WTC11 (cell line): ENCODE measurements at regions not wholly inside any gene's neighbourhood (a gene's known extent, or its start where the extent isn't known, plus 50 kb on each side); places are given as distances from the start of the nearest gene placed in this dataset.

Experiments used
- ATAC-seq: fragments of 200-7000 bp; cut with Tn5 transposase; 2 replicates; pipeline ENCODE4 v1.10.0; 2021; ENCODE audit warnings: mild to moderate bottlenecking, moderate library complexity
- CTCF ChIA-PET: fragments of 300-600 bp; sonication (Branson Sonifier 250); formaldehyde crosslinking; loops from one replicate; lab custom pipeline; 2021; ENCODE audit warnings: antibody characterized with exemption; lab: Charles Lee
- POLR2A ChIA-PET: fragments of 350-600 bp; sonication (Branson Sonifier 250); formaldehyde crosslinking; loops from one replicate; lab custom pipeline; 2021; ENCODE audit warnings: antibody characterized with exemption; lab: Charles Lee
- DNase-seq: peaks from one replicate; pipeline ENCODE4 v3.0.0; 2021; ENCODE audit warnings: low spot score
- H3K27ac Mint-ChIP-seq: 2 replicates; pipeline ENCODE4 v1.8.0; 2021; ENCODE audit warnings: mixed read lengths
- H3K27me3 Mint-ChIP-seq: 2 replicates; pipeline ENCODE4 v1.8.0; 2021; ENCODE audit warnings: low read depth, mild to moderate bottlenecking, moderate library complexity, mixed read lengths
- H3K36me3 Mint-ChIP-seq: 2 replicates; pipeline ENCODE4 v1.8.0; 2021; ENCODE audit warnings: mixed read lengths
- H3K4me1 Mint-ChIP-seq: 2 replicates; pipeline ENCODE4 v1.8.0; 2022; ENCODE audit warnings: mixed read lengths
- H3K4me3 Mint-ChIP-seq: 2 replicates; pipeline ENCODE4 v1.8.0; 2021; ENCODE audit warnings: mild to moderate bottlenecking, moderate library complexity, mixed read lengths
- H3K9me3 Mint-ChIP-seq: 2 replicates; pipeline ENCODE4 v1.8.0; 2021; ENCODE audit warnings: mixed read lengths
- ATF2 ChIP-seq: sonication (generic); formaldehyde crosslinking; IDR thresholded peaks from 2 replicates; pipeline ENCODE4 v1.8.1; 2022; ENCODE audit warnings: low read depth, missing genetic modification reagents, borderline replicate concordance
- ATF3 ChIP-seq: sonication (generic); formaldehyde crosslinking; conservative IDR thresholded peaks from 2 replicates; pipeline ENCODE4 v1.8.1; 2022; ENCODE audit warnings: mild to moderate bottlenecking, missing genetic modification reagents
- CREM ChIP-seq: sonication (generic); formaldehyde crosslinking; IDR thresholded peaks from 2 replicates; pipeline ENCODE4 v1.8.1; 2022; ENCODE audit warnings: mild to moderate bottlenecking, missing genetic modification reagents, moderate library complexity
- EMX1 ChIP-seq: fragments of 250-450 bp; sonication (Bioruptor Pico); IDR thresholded peaks from 2 replicates; pipeline ENCODE4 v1.8.0; 2021; ENCODE audit warnings: mild to moderate bottlenecking
- FOXK1 ChIP-seq: sonication (generic); formaldehyde crosslinking; IDR thresholded peaks from 2 replicates; pipeline ENCODE4 v1.8.0; 2022; ENCODE audit warnings: mild to moderate bottlenecking, moderate library complexity, missing genetic modification reagents
- GTF2I ChIP-seq: fragments of 250-450 bp; sonication (Bioruptor Pico); conservative IDR thresholded peaks from 2 replicates; pipeline ENCODE4 v1.4.0; 2021; ENCODE audit warnings: mild to moderate bottlenecking
- IRF2 ChIP-seq: sonication (generic); formaldehyde crosslinking; IDR thresholded peaks from 2 replicates; pipeline ENCODE4 v1.8.0; 2022; ENCODE audit warnings: low read depth, missing genetic modification reagents, borderline replicate concordance
- KAT7 ChIP-seq: sonication (generic); formaldehyde crosslinking; IDR thresholded peaks from 2 replicates; pipeline ENCODE4 v1.8.1; 2023; ENCODE audit warnings: missing genetic modification reagents, mild to moderate bottlenecking, borderline replicate concordance
- RELA ChIP-seq: sonication (generic); formaldehyde crosslinking; IDR thresholded peaks from 2 replicates; pipeline ENCODE4 v1.8.1; 2022; ENCODE audit warnings: missing genetic modification reagents, mild to moderate bottlenecking, borderline replicate concordance
- RORB ChIP-seq: fragments of 250-450 bp; sonication (Bioruptor Pico); IDR thresholded peaks from 2 replicates; pipeline ENCODE4 v1.9.0; 2021; ENCODE audit warnings: mild to moderate bottlenecking
- TCF7 ChIP-seq: sonication (generic); formaldehyde crosslinking; IDR thresholded peaks from 2 replicates; pipeline ENCODE4 v1.8.0; 2022; ENCODE audit warnings: mild to moderate bottlenecking, low read depth, missing genetic modification reagents, moderate library complexity
- USF2 ChIP-seq: sonication (generic); formaldehyde crosslinking; IDR thresholded peaks from 2 replicates; pipeline ENCODE4 v1.8.1; 2023; ENCODE audit warnings: mild to moderate bottlenecking, missing genetic modification reagents, moderate library complexity
- ZMAT4 ChIP-seq: fragments of 250-450 bp; sonication (Bioruptor Pico); IDR thresholded peaks from 2 replicates; pipeline ENCODE4 v1.9.0; 2021; ENCODE audit warnings: mild to moderate bottlenecking
- ZNF232 ChIP-seq: sonication (generic); formaldehyde crosslinking; IDR thresholded peaks from 2 replicates; pipeline ENCODE4 v1.8.0; 2022; ENCODE audit warnings: mild to moderate bottlenecking, missing genetic modification reagents
- ZNF281 ChIP-seq: sonication (generic); formaldehyde crosslinking; IDR thresholded peaks from 2 replicates; pipeline ENCODE4 v1.8.0; 2023; ENCODE audit warnings: mild to moderate bottlenecking, missing genetic modification reagents
- TF ChIP-seq, protein P1 (sequence below): sonication (generic); formaldehyde crosslinking; IDR thresholded peaks from 2 replicates; pipeline ENCODE4 v1.8.0; 2022; ENCODE audit warnings: missing genetic modification reagents
- TF ChIP-seq, protein P2 (sequence below): fragments of 250-450 bp; sonication (Bioruptor Pico); IDR thresholded peaks from 2 replicates; pipeline ENCODE4 v2.1.2; 2022; ENCODE audit warnings: mild to moderate bottlenecking, moderate library complexity

DNA sequence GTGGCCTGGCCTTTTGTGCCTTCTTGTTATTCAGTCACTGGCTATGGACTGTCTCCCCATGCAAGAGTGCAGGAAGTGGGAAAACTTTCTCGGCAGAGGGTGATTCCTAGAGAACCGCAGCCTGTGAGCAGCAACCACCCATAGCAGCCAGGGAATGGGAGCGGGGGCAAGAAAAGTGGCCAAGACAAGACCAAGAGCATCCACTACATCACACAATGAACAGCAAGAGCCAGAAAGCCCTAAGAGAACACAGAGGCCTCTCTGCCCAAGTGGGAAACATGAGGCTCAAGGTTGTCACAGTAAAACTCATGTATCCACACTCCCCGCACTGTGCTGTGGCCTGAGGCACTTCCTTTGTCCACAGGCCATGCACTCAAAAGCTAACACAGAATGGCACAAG lies 129.1 kb upstream of the FSTL4 start:
- ChIA-PET CTCF (no interaction called here), POLR2A (no interaction called here)
- H3K4me1 Mint-ChIP-seq: no peaks in the 10 kb centered on the region
- no peak for DNase-seq
- no peak overlapping the region for H3K27ac Mint-ChIP-seq
- no peak for ATAC-seq
- no peak overlapping the region for H3K4me3 Mint-ChIP-seq
- no peak for TF ChIP-seq EMX1 (CRISPR knock-in tag)
- no peak for TF ChIP-seq ZNF281 (CRISPR knock-in tag)
- TF ChIP-seq FOXK1 (CRISPR knock-in tag): no peak
- TF ChIP-seq ZMAT4 (CRISPR knock-in tag): no peak
- TF ChIP-seq, protein P1, sequence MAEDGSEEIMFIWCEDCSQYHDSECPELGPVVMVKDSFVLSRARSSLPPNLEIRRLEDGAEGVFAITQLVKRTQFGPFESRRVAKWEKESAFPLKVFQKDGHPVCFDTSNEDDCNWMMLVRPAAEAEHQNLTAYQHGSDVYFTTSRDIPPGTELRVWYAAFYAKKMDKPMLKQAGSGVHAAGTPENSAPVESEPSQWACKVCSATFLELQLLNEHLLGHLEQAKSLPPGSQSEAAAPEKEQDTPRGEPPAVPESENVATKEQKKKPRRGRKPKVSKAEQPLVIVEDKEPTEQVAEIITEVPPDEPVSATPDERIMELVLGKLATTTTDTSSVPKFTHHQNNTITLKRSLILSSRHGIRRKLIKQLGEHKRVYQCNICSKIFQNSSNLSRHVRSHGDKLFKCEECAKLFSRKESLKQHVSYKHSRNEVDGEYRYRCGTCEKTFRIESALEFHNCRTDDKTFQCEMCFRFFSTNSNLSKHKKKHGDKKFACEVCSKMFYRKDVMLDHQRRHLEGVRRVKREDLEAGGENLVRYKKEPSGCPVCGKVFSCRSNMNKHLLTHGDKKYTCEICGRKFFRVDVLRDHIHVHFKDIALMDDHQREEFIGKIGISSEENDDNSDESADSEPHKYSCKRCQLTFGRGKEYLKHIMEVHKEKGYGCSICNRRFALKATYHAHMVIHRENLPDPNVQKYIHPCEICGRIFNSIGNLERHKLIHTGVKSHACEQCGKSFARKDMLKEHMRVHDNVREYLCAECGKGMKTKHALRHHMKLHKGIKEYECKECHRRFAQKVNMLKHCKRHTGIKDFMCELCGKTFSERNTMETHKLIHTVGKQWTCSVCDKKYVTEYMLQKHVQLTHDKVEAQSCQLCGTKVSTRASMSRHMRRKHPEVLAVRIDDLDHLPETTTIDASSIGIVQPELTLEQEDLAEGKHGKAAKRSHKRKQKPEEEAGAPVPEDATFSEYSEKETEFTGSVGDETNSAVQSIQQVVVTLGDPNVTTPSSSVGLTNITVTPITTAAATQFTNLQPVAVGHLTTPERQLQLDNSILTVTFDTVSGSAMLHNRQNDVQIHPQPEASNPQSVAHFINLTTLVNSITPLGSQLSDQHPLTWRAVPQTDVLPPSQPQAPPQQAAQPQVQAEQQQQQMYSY (CRISPR knock-in tag): no peak
- H3K27me3 Mint-ChIP-seq: no peaks in the 10 kb centered on the region; the same call in 1 of the 2 replicates
- H3K9me3 Mint-ChIP-seq: no peaks in the 10 kb centered on the region
- no peaks in the 10 kb centered on the region for H3K36me3 Mint-ChIP-seq

DNA sequence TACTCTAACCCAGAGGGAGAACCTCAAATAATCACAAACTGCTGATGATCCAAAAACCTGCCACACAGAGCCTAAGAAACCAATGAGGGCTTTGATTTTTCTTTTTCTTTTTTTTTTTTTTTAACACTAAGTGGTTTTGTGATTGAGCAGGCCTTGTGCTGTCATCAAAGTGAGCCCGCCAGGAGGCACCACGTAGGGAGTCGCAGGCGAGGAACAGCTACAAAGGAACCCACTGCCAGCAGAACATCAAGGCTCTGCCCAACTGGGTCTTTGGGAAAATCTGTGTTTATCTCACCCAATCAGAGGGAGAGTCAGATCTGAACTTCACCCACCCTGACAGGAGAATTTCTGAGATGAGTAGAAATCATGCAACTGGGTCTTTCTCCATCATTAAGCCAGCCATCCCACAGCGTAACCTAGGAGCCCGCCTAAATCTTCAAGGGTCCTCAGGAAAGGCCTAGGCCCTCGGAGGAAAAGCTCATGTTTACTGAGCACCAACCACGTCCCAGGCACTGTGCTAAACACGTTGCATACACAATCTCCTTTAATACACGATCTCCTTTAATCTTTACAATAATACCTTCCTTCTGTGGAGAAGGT lies 126.9 kb upstream of the FSTL4 start:
- Mint-ChIP-seq H3K4me3 (no peak overlapping the region), H3K27ac (no peak overlapping the region), H3K36me3 (no peaks in the 10 kb centered on the region)
- POLR2A ChIA-PET: no interaction called here
- TF ChIP-seq ZNF232 (CRISPR knock-in tag) (no peak), RORB (no peak), CREM (CRISPR knock-in tag) (no peak), KAT7 (CRISPR knock-in tag) (no peak), TCF7 (CRISPR knock-in tag) (no peak), ATF3 (CRISPR knock-in tag) (no peak), USF2 (no peak), RELA (CRISPR knock-in tag) (no peak), GTF2I (CRISPR knock-in tag) (no peak), ATF2 (CRISPR knock-in tag) (no peak), IRF2 (CRISPR knock-in tag) (no peak)
- TF ChIP-seq, protein P2, sequence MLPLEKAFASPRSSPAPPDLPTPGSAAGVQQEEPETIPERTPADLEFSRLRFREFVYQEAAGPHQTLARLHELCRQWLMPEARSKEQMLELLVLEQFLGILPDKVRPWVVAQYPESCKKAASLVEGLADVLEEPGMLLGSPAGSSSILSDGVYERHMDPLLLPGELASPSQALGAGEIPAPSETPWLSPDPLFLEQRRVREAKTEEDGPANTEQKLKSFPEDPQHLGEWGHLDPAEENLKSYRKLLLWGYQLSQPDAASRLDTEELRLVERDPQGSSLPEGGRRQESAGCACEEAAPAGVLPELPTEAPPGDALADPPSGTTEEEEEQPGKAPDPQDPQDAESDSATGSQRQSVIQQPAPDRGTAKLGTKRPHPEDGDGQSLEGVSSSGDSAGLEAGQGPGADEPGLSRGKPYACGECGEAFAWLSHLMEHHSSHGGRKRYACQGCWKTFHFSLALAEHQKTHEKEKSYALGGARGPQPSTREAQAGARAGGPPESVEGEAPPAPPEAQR: no peak
- TF ChIP-seq, protein P1 (CRISPR knock-in tag): no peak
- TF ChIP-seq, all 79 proteins: peak for 0
- DNase-seq (no peak), ATAC-seq (no peak)
- H3K27me3 Mint-ChIP-seq: no peaks in the 10 kb centered on the region; the same call in 1 of the 2 replicates
- CTCF ChIA-PET: no interaction called here
- no peaks in the 10 kb centered on the region for H3K4me1 Mint-ChIP-seq
- peaks cover 4% of the 10 kb centered on the region for H3K9me3 Mint-ChIP-seq
